ENCODE measurements at regions not wholly inside any gene's neighbourhood (a gene's known extent, or its start where the extent isn't known, plus 50 kb on each side); places are given as distances from the start of the nearest gene placed in this dataset.

DNA sequence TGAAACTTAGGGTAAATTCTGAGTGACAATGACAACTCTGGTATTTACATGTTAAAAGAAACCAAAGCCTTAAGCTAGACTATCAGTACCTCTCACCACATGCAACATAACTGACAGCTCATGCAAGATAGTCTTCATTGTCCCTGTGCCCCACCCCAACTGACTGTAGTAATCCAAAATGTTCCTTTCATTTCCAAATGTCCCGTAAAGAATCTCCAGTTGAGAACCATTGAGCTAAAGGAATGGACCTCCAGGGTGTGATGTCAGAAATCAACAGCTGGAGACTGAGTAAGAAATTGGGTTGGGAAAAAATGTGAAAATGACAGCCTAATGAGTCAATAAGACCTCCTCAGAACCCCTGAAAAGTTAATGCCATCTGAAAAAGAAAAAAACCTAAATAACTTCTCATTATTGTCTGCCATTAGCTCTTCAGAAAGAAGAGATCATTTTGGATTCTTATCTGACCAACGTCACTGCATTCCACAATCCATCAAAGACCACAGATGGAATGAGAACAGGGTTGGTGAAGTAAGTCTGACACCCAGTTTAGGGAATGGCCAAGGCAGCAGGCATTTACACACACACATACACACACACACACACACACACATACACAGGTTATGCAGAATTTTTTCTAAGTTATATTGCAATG is 51.7 kb upstream of the ACVR2A start:
- DNase-seq, result no peak

GRCh38 chr2:147790580-147790979 is 54.2 kb upstream of the ACVR2A start:
- no peak for DNase-seq

DNA sequence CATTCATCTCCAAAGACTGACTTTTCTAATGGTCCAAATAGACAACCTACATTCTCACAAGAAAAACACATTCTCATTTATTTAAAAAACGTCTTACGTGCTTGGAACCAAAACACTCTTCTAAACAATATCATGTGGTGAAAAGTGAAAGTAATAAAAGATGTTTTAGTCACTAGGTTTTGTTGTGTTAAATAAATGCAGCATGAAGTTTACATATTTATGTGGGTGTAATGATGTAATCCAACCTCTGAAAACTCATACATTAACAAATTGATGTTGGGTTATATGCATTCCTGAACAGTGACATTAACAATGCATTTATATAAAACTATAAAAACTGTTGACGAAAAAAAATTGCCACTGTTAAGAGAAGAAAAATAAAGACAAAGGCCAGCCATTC is 55.1 kb upstream of the ACVR2A start:
- DNase-seq, result no peak

- no peak for DNase-seq
Measured at GRCh38 chr2:147789287-147789686, 55.5 kb upstream of the ACVR2A start.

DNA sequence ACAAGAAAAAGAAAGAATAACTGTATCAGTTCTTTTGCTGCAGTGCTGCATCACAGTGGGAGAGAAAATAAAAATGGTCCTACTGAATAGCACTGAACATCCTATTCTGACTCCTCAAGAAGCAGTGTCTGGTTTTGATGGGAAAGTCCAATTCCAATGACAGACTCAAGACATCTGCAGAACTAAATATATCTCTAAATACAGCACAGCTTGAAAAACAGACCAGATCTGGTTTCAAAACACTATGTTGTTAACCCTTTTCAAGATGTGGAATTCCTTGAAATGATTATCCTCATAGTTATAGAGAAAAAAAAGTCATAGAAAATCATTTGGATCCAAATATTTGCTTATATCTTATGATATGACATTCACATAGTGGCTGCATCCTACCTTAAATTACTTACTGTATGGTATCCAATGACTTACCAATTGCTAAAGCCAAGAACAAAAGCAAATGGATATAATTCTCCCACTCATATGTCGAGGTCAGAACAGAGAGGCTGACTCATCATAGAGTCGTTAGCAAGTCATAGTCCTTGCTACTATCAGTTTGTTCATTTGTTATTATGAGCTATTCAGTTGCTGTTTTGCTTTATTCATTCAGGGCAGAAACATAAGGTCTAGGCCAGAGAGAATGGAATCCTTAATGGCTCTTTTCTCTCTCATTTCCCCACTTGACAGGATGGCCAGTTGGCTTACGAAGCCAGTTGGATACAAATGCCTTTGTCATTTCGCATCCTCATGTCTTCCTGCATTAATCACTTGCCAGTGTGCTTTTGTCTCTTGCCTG is 62.5 kb upstream of the ACVR2A start:
- no peak for DNase-seq

- DNase-seq, result no peak
Measured at GRCh38 chr2:147779440-147779839, 65.4 kb upstream of the ACVR2A start.

- no peak for DNase-seq
Measured at GRCh38 chr2:147777394-147777793, 67.4 kb upstream of the ACVR2A start.

- DNase-seq, result no peak
Measured at GRCh38 chr2:147774805-147775204, 70.0 kb upstream of the ACVR2A start.

DNA sequence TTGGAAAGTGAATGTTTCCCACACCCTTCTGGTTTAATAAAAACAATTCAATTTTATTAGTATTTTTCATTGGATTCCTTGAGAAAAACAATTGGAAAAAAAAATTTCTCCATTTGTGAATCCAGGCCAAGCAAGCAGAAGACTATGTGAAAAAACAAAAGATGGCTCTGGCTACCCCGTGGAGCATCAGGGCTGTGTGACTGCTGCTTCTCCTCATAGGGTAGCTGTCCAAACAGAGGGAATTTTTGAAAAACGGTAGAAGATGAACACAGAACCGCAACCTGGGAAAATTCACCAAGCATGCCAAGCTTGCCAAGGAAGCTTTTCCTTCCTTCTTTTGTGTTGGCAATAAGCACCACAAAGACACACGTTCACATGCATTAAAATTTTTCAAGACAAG is 71.3 kb upstream of the ACVR2A start:
- no peak for DNase-seq

GRCh38 chr2:147772781-147773180 is 72.0 kb upstream of the ACVR2A start:
- DNase-seq, result no peak

DNA sequence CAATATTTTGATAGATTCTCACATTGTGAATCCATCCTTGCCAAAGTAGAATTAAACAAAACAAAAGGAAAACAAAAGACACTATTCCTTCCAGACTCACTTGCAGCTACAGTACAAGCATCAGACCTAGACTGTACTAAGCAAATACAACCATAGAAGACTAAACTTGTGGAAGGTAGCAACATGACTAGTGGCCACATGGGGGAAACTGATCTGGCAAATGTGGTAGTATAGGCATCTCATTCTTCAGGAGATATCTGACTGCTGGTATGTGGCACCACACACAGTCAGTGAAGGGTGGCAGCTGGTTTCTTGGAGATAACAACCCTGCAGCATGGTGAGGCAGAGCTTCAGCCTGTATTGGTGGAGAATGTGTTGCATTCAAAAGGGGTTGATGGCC is 81.0 kb upstream of the ACVR2A start:
- DNase-seq, result no peak

- no peak for DNase-seq
Measured at GRCh38 chr2:147760984-147761383, 83.8 kb upstream of the ACVR2A start.

DNA sequence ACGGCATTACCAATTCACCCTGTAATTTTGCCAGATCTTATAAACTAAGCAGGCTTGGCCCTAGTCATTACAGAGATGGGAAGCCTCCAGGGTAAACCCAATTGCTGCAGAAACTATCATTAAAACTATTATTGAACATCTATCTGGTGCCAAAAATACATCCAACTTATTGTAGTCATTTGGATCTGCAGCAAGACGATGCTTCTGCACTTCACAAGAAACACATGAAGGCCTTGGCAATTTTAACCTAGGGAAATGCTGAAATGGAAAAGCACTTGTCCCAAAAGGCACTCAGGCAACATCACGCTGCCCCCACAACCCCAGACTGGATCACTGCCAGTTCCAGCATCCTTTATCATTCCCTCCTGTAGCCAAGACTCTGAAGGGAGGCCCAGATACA is 85.3 kb upstream of the ACVR2A start:
- no peak for DNase-seq

DNA sequence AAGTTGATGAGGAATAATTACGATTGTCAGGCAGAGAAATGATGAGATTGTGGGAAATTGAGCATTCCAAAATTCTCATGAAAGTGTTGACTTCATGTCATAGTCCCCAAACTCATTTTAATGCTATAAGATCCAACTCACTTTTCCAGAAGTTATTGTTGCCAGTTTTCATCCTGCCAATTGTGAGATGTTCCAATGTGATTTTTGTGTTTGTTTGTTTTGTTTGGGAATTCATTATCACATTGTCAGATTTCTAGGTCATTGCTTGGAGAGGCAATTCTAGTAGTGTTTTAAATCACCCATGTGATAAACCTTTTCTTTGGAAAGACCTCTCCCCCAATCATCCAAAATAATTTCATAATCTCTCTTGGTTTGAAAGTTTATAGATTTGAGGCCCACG is 86.0 kb upstream of the ACVR2A start:
- DNase-seq, result no peak

GRCh38 chr2:147756069-147756468 is 88.8 kb upstream of the ACVR2A start:
- no peak for DNase-seq

- DNase-seq, result no peak
Measured at GRCh38 chr2:147740211-147740927, 104.5 kb upstream of the ACVR2A start.

DNA sequence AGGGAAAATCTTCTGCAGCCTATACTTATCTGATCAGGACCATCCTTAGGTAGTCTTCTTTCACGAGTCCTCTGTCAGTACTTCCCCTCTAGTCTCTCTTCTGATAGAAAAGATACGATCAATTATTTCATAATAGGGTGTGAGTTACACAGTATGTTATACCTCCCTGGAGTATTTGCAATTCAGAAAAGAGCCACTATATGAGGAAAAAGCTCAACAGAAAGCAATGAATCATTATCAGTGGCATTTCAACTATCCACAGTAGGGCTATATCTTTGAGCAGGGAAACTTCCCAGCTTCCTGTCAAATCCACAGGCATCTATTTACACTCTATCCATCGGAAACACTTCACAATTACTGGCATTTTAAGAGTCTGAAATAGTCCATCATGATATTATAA is 105.3 kb upstream of the ACVR2A start:
- no peak for DNase-seq

GRCh38 chr2:147718831-147719230 is 126.0 kb upstream of the ACVR2A start:
- no peak for DNase-seq

GRCh38 chr2:147716906-147717305 is 127.9 kb upstream of the ACVR2A start:
- DNase-seq, result no peak

- no peak for DNase-seq
Measured at GRCh38 chr2:147715807-147716206, 129.0 kb upstream of the ACVR2A start.

DNA sequence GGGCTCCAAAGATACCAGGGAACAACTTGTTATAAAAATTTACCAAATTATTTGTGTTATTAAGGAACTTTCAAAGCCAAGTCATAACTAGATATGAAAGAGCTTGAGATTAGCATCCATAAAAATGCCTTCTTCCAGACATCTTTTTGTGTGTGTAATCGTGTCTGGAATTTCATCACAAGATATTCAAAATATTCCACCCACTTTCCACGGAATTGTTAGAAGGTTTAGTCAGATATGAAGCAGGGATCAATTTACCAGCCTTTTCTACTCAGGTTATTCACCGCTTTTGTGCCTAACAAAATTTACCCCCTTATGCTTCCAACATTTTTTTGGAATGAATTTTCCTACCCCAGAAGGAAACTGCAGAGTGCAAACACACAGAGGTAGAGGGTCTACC is 130.2 kb upstream of the ACVR2A start:
- no peak for DNase-seq

DNA sequence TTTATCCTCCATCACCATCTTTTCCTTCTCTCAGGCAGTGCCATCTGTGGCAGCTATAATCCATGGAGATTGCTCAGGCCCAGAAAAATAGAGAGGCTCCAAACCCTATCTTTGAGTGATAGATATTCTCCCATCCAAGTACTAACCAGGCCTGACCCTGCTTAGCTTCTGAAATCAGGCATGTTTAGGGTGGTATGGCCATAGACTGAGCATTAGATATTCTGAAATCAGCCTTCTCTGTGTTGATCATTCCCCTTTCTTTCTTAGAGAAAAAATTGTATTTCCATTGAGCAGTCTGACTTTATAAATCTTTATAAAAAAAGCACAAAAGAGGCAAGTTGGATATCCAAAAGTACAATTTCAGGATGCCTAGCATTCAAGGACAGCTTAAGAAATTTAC is 131.5 kb upstream of the ACVR2A start:
- DNase-seq, result no peak

DNA sequence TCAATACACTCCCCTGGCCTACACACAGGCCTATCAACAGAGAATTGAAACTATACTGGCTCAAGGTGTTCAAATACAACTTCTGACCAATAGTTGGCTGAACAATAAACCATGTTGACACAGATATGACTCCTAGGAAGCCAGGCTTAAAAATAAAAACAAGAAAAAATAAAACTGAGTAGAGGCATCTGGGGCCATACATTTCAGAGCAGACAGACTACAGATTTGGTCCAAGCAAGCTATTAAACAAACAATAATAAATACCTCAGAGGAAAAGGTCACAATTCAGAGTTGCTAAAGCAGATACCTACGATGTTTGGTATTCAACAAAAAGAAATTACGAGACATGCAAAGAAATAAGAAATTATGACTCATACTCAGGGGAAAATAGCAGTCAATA is 132.8 kb upstream of the ACVR2A start:
- no peak for DNase-seq

DNA sequence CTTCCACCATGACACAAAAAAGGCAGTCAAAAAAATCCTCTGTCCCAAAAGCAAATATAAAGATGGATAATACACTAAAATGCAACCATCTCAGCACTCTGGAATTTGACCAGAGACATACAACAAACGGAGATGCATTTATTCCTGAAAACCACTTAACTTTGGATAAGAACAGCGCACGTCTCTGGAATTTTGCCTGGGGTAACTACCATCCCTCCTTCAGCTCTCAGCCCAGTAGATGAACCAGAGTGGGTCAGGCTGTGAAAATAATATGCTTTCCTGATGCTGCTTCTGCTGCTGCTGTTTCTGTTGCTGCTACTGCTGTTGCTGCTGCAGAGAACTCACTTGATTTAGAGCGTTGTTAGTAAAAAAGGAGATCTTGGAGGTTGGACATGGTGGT is 133.8 kb upstream of the ACVR2A start:
- DNase-seq, result no peak

All from GOT3 (cell line).